22Rv1 (cell line): ENCODE measurements at regions not wholly inside any gene's neighbourhood (a gene's known extent, or its start where the extent isn't known, plus 50 kb on each side); places are given as distances from the start of the nearest gene placed in this dataset.

ENCODE experiments used
- H3K27ac ChIP-seq: fragments of 450-650 bp; 2 replicates; pipeline ENCODE4 v1.5.1; 2017
- ZFX ChIP-seq: fragments of 450-650 bp; IDR thresholded peaks from 2 replicates; pipeline ENCODE4 v1.6.1; 2017; ENCODE audit warnings: antibody characterized with exemption, borderline replicate concordance
- TF ChIP-seq, protein P1 (sequence below): fragments of 450-650 bp; IDR thresholded peaks from 2 replicates; pipeline ENCODE4 v1.5.1; 2017; ENCODE audit warnings: mild to moderate bottlenecking

DNA sequence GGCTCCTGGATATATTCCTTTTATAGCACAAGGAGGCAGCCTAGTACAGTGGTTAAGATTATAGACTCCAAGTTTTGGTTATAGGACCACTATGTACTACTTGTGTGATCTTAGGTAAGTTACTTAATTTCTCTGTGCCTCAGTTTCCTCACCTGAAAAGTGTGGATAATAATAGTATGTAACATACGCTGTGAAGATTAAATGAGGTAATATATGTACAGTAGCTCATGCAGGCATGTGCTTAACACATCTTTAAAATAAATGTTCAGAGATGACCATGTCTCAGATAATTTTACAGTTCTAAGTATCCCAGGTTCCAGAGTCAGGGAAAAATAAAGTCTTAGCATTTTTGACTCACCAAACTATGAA is 55.7 kb upstream of the TRABD2B start:
- H3K27ac ChIP-seq = no peak overlapping the region

DNA sequence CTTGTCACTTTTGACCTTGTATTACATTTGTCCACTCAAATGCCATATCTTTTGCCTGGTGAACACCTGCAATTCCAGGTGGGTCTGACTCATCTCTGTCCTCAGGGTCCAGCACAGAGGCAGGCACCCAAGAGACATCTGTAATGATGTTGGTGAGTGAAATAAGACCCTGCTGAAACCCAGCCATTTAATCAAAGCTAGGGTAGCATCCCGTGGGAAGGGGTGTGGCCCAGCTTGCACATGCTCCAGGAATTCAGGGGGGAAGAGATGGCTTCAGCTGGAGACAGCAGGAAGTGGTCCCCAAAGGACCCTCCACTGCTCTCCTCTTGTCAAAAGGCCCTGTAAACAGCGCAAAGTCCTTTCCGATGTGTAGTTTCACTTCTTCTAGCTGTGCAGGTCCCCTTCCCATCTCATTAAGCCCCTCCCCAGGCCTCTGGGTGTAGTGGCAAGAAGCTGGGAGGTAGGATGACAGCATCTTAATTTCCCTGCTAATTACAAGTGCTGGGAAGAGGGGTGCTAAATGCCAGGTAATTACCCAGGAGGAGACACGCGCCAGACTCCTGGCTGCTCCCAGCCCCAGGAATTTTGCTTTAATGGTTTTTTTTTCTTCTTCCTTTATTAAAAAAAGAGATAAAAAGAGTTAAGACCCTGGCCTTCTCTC is 54.4 kb upstream of the TRABD2B start:
- no peak for TF ChIP-seq ZFX
- TF ChIP-seq, protein P1, sequence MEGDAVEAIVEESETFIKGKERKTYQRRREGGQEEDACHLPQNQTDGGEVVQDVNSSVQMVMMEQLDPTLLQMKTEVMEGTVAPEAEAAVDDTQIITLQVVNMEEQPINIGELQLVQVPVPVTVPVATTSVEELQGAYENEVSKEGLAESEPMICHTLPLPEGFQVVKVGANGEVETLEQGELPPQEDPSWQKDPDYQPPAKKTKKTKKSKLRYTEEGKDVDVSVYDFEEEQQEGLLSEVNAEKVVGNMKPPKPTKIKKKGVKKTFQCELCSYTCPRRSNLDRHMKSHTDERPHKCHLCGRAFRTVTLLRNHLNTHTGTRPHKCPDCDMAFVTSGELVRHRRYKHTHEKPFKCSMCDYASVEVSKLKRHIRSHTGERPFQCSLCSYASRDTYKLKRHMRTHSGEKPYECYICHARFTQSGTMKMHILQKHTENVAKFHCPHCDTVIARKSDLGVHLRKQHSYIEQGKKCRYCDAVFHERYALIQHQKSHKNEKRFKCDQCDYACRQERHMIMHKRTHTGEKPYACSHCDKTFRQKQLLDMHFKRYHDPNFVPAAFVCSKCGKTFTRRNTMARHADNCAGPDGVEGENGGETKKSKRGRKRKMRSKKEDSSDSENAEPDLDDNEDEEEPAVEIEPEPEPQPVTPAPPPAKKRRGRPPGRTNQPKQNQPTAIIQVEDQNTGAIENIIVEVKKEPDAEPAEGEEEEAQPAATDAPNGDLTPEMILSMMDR = no peak
- H3K27ac ChIP-seq = no peak overlapping the region

More for the DNA sequence above, 55.7 kb upstream of the TRABD2B start:
- TF ChIP-seq, protein P1 = no peak
- TF ChIP-seq ZFX = no peak

DNA sequence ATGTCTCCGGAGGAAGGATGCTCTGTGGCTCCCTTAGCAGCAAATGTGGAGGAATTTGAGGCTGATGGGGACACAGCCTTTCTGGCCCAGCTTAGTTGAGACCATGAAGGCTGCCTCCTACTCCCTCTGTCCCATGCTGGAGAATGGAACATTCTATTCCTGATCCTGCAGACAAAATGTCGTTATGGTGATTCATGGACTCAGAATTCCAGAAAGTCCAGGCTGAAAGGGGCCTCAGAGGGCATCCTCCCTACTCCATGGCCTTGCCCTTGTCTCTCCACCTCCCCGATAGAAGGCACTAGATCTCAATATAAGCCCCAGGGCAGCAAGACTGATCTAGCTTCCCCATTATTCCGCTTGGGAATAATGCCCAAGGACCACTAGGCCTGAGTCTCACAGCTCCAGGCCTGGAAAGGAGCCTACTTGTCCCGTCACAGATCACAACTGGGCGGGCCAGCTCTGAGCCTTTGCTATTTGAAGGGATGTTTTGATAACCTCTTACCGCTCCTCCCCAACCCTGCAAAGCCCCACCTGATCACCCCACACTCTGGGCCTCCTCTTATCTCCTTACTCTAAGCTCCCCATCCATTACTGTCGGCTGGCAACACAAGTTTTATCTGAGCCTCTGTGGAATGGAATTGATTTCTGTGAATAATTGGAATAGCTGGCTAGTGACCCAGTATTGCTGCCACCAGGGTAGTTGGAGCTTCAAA is 52.8 kb upstream of the TRABD2B start:
- TF ChIP-seq, protein P1 = no peak
- no peak overlapping the region for H3K27ac ChIP-seq

DNA sequence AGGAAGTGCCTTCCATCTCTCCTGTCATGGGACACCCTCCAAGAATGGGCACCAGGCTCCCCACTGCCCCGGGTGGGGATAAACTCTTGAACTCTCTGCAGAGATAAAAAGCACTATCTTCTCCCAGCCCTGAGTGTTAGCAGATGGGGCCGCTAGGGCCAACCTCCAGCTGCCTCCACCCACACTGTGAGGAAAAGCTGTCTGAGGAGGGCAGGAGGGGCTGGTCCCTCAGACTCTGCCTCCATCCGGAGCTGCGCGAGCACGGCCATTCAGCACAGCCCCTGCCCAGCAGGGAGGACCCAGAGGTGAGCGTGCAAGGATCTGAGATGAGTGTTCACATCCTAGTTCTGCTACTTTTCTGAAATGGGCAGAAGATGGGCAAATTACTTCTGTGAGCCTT is 51.8 kb upstream of the TRABD2B start:
- H3K27ac ChIP-seq = no peak overlapping the region
- no peak for TF ChIP-seq ZFX

DNA sequence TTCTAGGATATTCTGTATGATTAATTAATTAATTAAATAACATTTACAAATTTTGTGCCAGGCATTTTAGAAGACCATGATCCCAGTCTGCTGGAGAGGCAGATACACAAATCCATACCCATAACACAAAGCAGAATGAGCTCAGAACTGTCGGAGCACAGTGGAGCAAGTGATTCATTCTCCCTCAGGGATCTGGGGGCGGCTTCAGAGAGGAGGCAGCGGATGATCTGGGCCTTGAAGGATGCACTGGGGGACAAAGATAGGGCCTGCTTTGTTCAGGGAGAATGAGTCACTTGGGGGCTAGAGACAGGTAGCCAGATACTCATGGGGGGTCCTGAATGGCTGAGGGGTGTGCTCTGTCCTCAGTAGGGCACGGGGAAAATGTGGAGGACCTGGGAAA is 50.9 kb upstream of the TRABD2B start:
- no peak overlapping the region for H3K27ac ChIP-seq
- TF ChIP-seq ZFX = no peak
- TF ChIP-seq, protein P1 = no peak

DNA sequence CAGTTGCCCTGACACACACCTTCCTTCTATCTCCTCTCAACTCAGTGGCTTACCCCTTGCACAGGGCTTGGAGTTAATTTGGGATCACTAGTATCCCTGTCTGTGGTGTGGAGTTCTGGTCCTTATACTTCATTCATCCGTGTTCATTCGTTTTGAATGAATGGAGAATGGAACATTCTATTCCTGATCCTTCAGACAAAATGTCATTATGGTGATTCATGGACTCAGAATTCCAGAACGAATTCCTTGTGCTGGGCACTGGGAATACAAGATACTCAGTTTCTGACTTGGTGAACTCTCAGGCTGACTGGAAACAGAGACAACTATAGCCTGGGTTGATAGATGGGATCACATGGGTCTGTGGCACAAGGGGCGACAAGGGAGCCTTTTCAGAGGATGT is 49.9 kb upstream of the TRABD2B start:
- no peak overlapping the region for H3K27ac ChIP-seq
- TF ChIP-seq ZFX = no peak
- TF ChIP-seq, protein P1 = no peak
